Suprapubic skin (tissue), 4 donors: ENCODE measurements at regions not wholly inside any gene's neighbourhood (a gene's known extent, or its start where the extent isn't known, plus 50 kb on each side); places are given as distances from the start of the nearest gene placed in this dataset.

Experiments
- DNase-seq, 2 donors: peaks; one replicate each; pipeline ENCODE4 v3.0.0-alpha.2; 2019; ENCODE audit warnings: low spot score in 2 of 2
- H3K27ac ChIP-seq: fragments of 200-600 bp; sonication (generic); one replicate; pipeline ENCODE4 v1.5.1; 2019
- H3K27me3 ChIP-seq: fragments of 200-600 bp; sonication (generic); one replicate; pipeline ENCODE4 v1.5.1; 2019
- H3K36me3 ChIP-seq: fragments of 200-600 bp; sonication (generic); one replicate; pipeline ENCODE4 v1.5.1; 2019
- H3K4me1 ChIP-seq: fragments of 200-600 bp; sonication (generic); one replicate; pipeline ENCODE4 v1.5.1; 2019
- H3K4me3 ChIP-seq: fragments of 200-600 bp; sonication (generic); one replicate; pipeline ENCODE4 v1.5.1; 2019; ENCODE audit warnings: mild to moderate bottlenecking
- H3K9me3 ChIP-seq: fragments of 200-600 bp; sonication (generic); one replicate; pipeline ENCODE4 v1.5.1; 2019
- EP300 ChIP-seq: sonication (generic); formaldehyde crosslinking; IDR thresholded peaks from one replicate; pipeline ENCODE4 v1.6.1; 2017; ENCODE audit warnings: antibody characterized with exemption
- POLR2A ChIP-seq, 2 donors: fragments of 450-650 bp; IDR thresholded peaks; one replicate each; pipeline ENCODE4 v1.6.1; 2017; ENCODE audit warnings: antibody characterized with exemption in 2 of 2, mild to moderate bottlenecking in 2 of 2, moderate library complexity in 2 of 2
- POLR2AphosphoS5 ChIP-seq, 3 donors: sonication (generic); formaldehyde crosslinking; IDR thresholded peaks; one replicate each; pipeline ENCODE4 v1.6.1; 2017; ENCODE audit warnings: antibody characterized with exemption in 3 of 3
- WGBS: methylation state at CpG from one replicate; pipeline ENCODE4 v1.1.5; 2018; 5-methylcytosine and 5-hydroxymethylcytosine counted together
- TF ChIP-seq, protein P1 (sequence below), 2 donors: fragments of 200-600 bp in 1 of 2; fragments of 450-650 bp in 1 of 2; sonication (generic) in 1 of 2; IDR thresholded peaks; one replicate each; pipeline ENCODE4 v1.5.1; 2016 to 2019; ENCODE audit warnings: antibody characterized with exemption in 2 of 2, mild to moderate bottlenecking in 1 of 2, moderate library complexity in 1 of 2

DNA sequence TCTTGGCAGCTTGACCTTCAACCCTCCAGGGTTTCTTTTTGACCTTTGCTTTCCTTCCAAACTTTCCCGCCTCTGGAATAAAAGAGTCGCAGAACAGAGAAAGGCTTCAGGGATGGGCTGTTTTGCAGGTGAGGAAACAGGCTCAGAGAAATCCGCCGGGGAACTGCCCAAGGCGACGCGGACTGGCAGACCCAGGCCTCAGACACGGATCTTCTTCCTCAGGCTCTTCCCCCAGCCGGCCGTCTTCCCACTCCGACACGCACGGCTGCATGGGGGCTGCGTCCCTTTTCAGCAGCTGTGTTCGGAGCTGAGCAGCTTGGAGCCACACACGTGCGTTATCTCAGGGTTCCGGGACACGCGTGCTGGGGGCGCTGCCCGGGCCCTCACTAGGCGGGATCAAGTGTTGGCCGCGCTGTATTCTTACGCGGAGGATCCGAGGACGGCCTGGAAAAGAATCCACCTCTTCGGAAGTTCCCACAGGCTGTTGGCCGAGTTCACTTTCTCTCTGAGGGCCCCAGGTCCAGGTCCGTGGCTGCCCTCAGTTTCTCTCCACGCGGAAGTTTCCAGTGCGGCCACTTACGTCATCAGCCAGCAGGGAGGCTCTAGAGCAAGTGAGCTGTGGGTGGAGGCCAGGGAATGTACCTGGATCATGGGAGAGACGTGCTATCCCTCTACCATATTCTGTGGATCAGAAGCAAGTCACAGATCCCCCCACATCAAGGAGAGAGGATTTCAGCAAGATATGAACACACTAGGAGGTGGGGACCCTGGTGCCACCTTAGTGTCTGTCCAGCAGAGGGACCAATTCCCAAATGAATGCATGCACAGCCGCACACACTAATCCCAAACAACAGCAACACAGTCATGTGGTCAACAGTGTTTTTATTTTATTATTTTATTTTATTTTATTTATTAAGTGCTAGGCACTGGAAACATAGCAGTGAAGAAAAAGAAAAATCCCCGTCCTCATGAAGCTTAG lies 100.4 kb downstream of the ING1 start:
- H3K4me3 ChIP-seq: no peak overlapping the region
- H3K4me1 ChIP-seq: peaks cover 10% of the 10 kb centered on the region
- no peak overlapping the region for H3K27ac ChIP-seq
- peak in 1 of 2 donors; percentile 75 for DNase-seq
- no peaks in the 10 kb centered on the region for H3K9me3 ChIP-seq
- H3K27me3 ChIP-seq: peaks cover 41% of the 10 kb centered on the region
- 91% methylated on average over 38 of the region's 39 CpGs for WGBS
- no peaks in the 10 kb centered on the region for H3K36me3 ChIP-seq
- no peak for TF ChIP-seq POLR2A (IDR thresholded peaks at IDR 0.05)

GRCh38 chr13:110815471-110816204 lies 99.2 kb downstream of the ANKRD10 start:
- no peaks in the 10 kb centered on the region for H3K9me3 ChIP-seq
- no peaks in the 10 kb centered on the region for H3K36me3 ChIP-seq
- peak in 1 of 2 donors; percentile 45 for DNase-seq
- no peak overlapping the region for H3K27ac ChIP-seq
- H3K4me3 ChIP-seq: no peak overlapping the region
- peaks cover 10% of the 10 kb centered on the region for H3K4me1 ChIP-seq
- TF ChIP-seq POLR2A (IDR thresholded peaks at IDR 0.05) (no peak), POLR2AphosphoS5 (IDR thresholded peaks at IDR 0.05) (no peak), EP300 (no peak)
- TF ChIP-seq, protein P1, sequence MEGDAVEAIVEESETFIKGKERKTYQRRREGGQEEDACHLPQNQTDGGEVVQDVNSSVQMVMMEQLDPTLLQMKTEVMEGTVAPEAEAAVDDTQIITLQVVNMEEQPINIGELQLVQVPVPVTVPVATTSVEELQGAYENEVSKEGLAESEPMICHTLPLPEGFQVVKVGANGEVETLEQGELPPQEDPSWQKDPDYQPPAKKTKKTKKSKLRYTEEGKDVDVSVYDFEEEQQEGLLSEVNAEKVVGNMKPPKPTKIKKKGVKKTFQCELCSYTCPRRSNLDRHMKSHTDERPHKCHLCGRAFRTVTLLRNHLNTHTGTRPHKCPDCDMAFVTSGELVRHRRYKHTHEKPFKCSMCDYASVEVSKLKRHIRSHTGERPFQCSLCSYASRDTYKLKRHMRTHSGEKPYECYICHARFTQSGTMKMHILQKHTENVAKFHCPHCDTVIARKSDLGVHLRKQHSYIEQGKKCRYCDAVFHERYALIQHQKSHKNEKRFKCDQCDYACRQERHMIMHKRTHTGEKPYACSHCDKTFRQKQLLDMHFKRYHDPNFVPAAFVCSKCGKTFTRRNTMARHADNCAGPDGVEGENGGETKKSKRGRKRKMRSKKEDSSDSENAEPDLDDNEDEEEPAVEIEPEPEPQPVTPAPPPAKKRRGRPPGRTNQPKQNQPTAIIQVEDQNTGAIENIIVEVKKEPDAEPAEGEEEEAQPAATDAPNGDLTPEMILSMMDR (IDR thresholded peaks at IDR 0.05): no peak
- H3K27me3 ChIP-seq: peaks cover 26% of the 10 kb centered on the region
- WGBS: 65% methylated on average over 13 of the region's 13 CpGs

DNA sequence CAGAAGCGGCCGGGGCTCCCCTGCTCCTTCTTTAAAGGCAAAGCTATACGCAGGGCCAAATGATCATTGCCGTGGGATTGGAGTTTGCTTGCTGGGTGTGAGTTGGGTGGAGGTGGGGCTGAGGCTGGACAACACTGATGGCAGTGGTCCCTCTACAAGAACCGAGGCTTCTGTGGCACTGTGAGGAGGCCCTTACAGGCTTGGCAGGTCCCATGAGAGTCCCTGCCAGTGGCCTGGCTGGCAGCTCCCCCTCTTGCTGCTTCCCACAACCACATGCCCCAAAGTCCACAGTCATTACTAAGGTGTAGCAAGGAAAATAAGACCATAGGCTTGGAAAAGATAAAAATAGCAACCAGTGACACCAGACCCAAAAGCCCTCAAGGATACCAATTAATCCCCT lies 98.4 kb downstream of the ANKRD10 start:
- Histone ChIP-seq H3K36me3 (no peaks in the 10 kb centered on the region), H3K27me3 (peaks cover 17% of the 10 kb centered on the region), H3K4me1 (peaks cover 10% of the 10 kb centered on the region), H3K27ac (no peak overlapping the region), H3K9me3 (no peaks in the 10 kb centered on the region), H3K4me3 (no peak overlapping the region)
- TF ChIP-seq, protein P1 (IDR thresholded peaks at IDR 0.05): no peak
- TF ChIP-seq EP300: no peak
- TF ChIP-seq POLR2A (IDR thresholded peaks at IDR 0.05): no peak
- no peak for TF ChIP-seq POLR2AphosphoS5 (IDR thresholded peaks at IDR 0.05)
- 63% methylated on average over 5 of the region's 5 CpGs for WGBS
- DNase-seq: no peak

- H3K27ac ChIP-seq: no peak overlapping the region
- peaks cover 11% of the 10 kb centered on the region for H3K27me3 ChIP-seq
- 83% methylated on average over 3 of the region's 3 CpGs for WGBS
- H3K36me3 ChIP-seq: no peaks in the 10 kb centered on the region
- no peak for DNase-seq
- H3K4me3 ChIP-seq: no peak overlapping the region
- peaks cover 7% of the 10 kb centered on the region for H3K4me1 ChIP-seq
- H3K9me3 ChIP-seq: no peaks in the 10 kb centered on the region
- TF ChIP-seq POLR2AphosphoS5 (IDR thresholded peaks at IDR 0.05) (no peak), POLR2A (IDR thresholded peaks at IDR 0.05) (no peak), EP300 (no peak)
- TF ChIP-seq, protein P1 (IDR thresholded peaks at IDR 0.05): no peak
These were observed 97.7 kb downstream of the ANKRD10 start for GRCh38 chr13:110817143-110817542.

- no peaks in the 10 kb centered on the region for H3K27me3 ChIP-seq
- 81% methylated on average over 8 of the region's 8 CpGs for WGBS
- H3K4me1 ChIP-seq: no peaks in the 10 kb centered on the region
- TF ChIP-seq EP300 (no peak), POLR2A (IDR thresholded peaks at IDR 0.05) (no peak), POLR2AphosphoS5 (IDR thresholded peaks at IDR 0.05) (no peak)
- TF ChIP-seq, protein P1 (IDR thresholded peaks at IDR 0.05): no peak
- H3K27ac ChIP-seq: no peak overlapping the region
- DNase-seq: peak in 1 of 2 donors; percentile 52
- no peaks in the 10 kb centered on the region for H3K9me3 ChIP-seq
- H3K36me3 ChIP-seq: no peaks in the 10 kb centered on the region
- no peak overlapping the region for H3K4me3 ChIP-seq
These were observed 96.1 kb downstream of the ANKRD10 start for GRCh38 chr13:110818747-110819146.
